ENCODE measurements at regions not wholly inside any gene's neighbourhood (a gene's known extent, or its start where the extent isn't known, plus 50 kb on each side); places are given as distances from the start of the nearest gene placed in this dataset.

- TF ChIP-seq PAX5 (IDR thresholded peaks at IDR 0.05; ENCODE audit: insufficient read depth, low read length, severe bottlenecking) (no peak), POLR2A (IDR thresholded peaks at IDR 0.05; ENCODE audit: low read depth, low read length) (no peak)
Observed at GRCh38 chr20:4606051-4606450, 80.2 kb upstream of the PRNP start.
